A549 (cell line): ENCODE measurements at regions not wholly inside any gene's neighbourhood (a gene's known extent, or its start where the extent isn't known, plus 50 kb on each side); places are given as distances from the start of the nearest gene placed in this dataset.

ENCODE experiments used
- ATAC-seq, 2 experiments: fragments of 200-7000 bp in 1 of 2; fragments of >200 bp in 1 of 2; cut with Nextera tagmentation in 1 of 2; cut with Tn5 transposase in 1 of 2; 3 replicates each; pipeline versions ENCODE4 v1.8.0 to v1.9.1; 2018 to 2020; ENCODE audit warnings: mild to moderate bottlenecking in 1 of 2, moderate library complexity in 1 of 2
- CTCF ChIA-PET: fragments of 300-600 bp; sonication (Branson Sonifier 250); formaldehyde crosslinking; extraction: SDS; loops from one replicate; lab custom pipeline; 2021; ENCODE audit warnings: antibody characterized with exemption, inconsistent platforms; lab: Yijun Ruan, JAX
- POLR2A ChIA-PET: fragments of 350-600 bp; formaldehyde crosslinking; extraction: SDS; loops from one replicate; lab custom pipeline; 2021; ENCODE audit warnings: antibody characterized with exemption, inconsistent platforms; lab: Yijun Ruan, JAX
- DNase-seq, 2 experiments: peaks; one replicate each; pipeline versions ENCODE4 v3.0.0 to v3.0.0-alpha.2; 2011 to 2016; ENCODE audit warnings: low read depth in 1 of 2, low spot score in 1 of 2
- FAIRE-seq: peaks from 2 replicates; lab custom pipeline; 2011; peaks lifted over from hg19 to GRCh38; lab: Jason Lieb, UNC
- H3K27ac ChIP-seq, 2 experiments: fragments of >200 bp; sonication (Bioruptor Twin); formaldehyde crosslinking; 3 replicates each; pipeline ENCODE4 v1.5.1; 2016 to 2017
- H3K4me1 ChIP-seq: fragments of >200 bp; sonication (Bioruptor Twin); formaldehyde crosslinking; 3 replicates; pipeline ENCODE4 v1.6.1; 2016
- H3K4me2 ChIP-seq: fragments of >200 bp; sonication (Bioruptor Twin); formaldehyde crosslinking; 3 replicates; pipeline ENCODE4 v1.6.1; 2016
- H3K4me3 ChIP-seq: fragments of >200 bp; sonication (Bioruptor Twin); formaldehyde crosslinking; 3 replicates; pipeline ENCODE4 v1.5.1; 2016
- H3K9me3 ChIP-seq: fragments of >200 bp; sonication (Bioruptor Twin); formaldehyde crosslinking; 3 replicates; pipeline ENCODE4 v1.6.1; 2016
- CHD4 ChIP-seq: fragments of 200-600 bp; sonication (generic); IDR thresholded peaks from 2 replicates; pipeline ENCODE4 v1.6.1; 2016; ENCODE audit warnings: antibody characterized with exemption, mild to moderate bottlenecking, borderline replicate concordance
- EHF ChIP-seq: fragments of 250-450 bp; sonication (Bioruptor Pico); IDR thresholded peaks from 2 replicates; pipeline ENCODE4 v1.5.0; 2020; ENCODE audit warnings: mild to moderate bottlenecking
- EHMT2 ChIP-seq: fragments of 200-600 bp; sonication (generic); IDR thresholded peaks from 2 replicates; pipeline ENCODE4 v1.6.1; 2016; ENCODE audit warnings: antibody characterized with exemption, low read depth, mild to moderate bottlenecking, moderate library complexity
- EP300 ChIP-seq, 2 experiments: fragments of >200 bp; sonication (Bioruptor Twin); formaldehyde crosslinking; IDR thresholded peaks; 2 replicates in 1 of 2; 3 replicates in 1 of 2; pipeline ENCODE4 v1.6.1; 2016 to 2017
- FOXS1 ChIP-seq: fragments of 250-450 bp; sonication (Bioruptor Pico); IDR thresholded peaks from 2 replicates; pipeline ENCODE4 v1.5.0; 2020; ENCODE audit warnings: mild to moderate bottlenecking, moderate library complexity
- HEYL ChIP-seq: fragments of 250-450 bp; sonication (Bioruptor Pico); IDR thresholded peaks from 2 replicates; pipeline ENCODE4 v1.8.0; 2021; ENCODE audit warnings: mild to moderate bottlenecking, moderate library complexity
- HOXB13 ChIP-seq: fragments of 250-450 bp; sonication (Bioruptor Pico); IDR thresholded peaks from 2 replicates; pipeline ENCODE4 v1.5.0; 2020; ENCODE audit warnings: low read depth, mild to moderate bottlenecking, moderate library complexity
- HOXB5 ChIP-seq: fragments of 250-450 bp; sonication (Bioruptor Pico); IDR thresholded peaks from 2 replicates; pipeline ENCODE4 v1.5.0; 2020; ENCODE audit warnings: mild to moderate bottlenecking, moderate library complexity
- KDM1A ChIP-seq: fragments of 200-600 bp; sonication (generic); IDR thresholded peaks from 2 replicates; pipeline ENCODE4 v1.6.1; 2016; ENCODE audit warnings: low read depth, mild to moderate bottlenecking
- MAFK ChIP-seq: fragments of 450-650 bp; IDR thresholded peaks from 2 replicates; pipeline ENCODE4 v1.6.1; 2014; ENCODE audit not compliant: partially characterized antibody
- MAZ ChIP-seq: fragments of 150-350 bp; IDR thresholded peaks from 2 replicates; pipeline ENCODE4 v1.6.1; 2014; ENCODE audit warnings: antibody characterized with exemption, low read depth, low read length, borderline replicate concordance
- MYC ChIP-seq: IDR thresholded peaks from 2 replicates; pipeline ENCODE4 v1.6.1; 2012; ENCODE audit warnings: mild to moderate bottlenecking, inconsistent platforms, low read length, improper control_type of control experiment, borderline replicate concordance
- PHF8 ChIP-seq: fragments of 200-600 bp; sonication (generic); IDR thresholded peaks from 2 replicates; pipeline ENCODE4 v1.6.1; 2016; ENCODE audit warnings: low read depth, mild to moderate bottlenecking, antibody characterized with exemption, moderate library complexity, borderline replicate concordance
- RAD21 ChIP-seq, 2 experiments: fragments of >200 bp in 1 of 2; sonication (Bioruptor Twin) in 1 of 2; formaldehyde crosslinking in 1 of 2; IDR thresholded peaks in 1 of 2; conservative IDR thresholded peaks in 1 of 2; 2 replicates in 1 of 2; 3 replicates in 1 of 2; pipeline ENCODE4 v1.6.1; 2012 to 2018; ENCODE audit warnings: inconsistent platforms in 1 of 2
- RARB ChIP-seq: fragments of 250-450 bp; sonication (Bioruptor Pico); IDR thresholded peaks from 2 replicates; pipeline ENCODE4 v1.8.0; 2021; ENCODE audit warnings: mild to moderate bottlenecking, moderate library complexity
- RCOR1 ChIP-seq: fragments of 150-350 bp; IDR thresholded peaks from 2 replicates; pipeline ENCODE4 v1.6.1; 2014; ENCODE audit warnings: antibody characterized with exemption, low read length, low read depth
- ZFP36 ChIP-seq: fragments of 450-650 bp; IDR thresholded peaks from 2 replicates; pipeline ENCODE4 v1.6.1; 2014; ENCODE audit warnings: borderline replicate concordance; ENCODE audit not compliant: partially characterized antibody
- WGBS: methylation state at CpG from one replicate; pipeline ENCODE4 v1.1.6; 2017; ENCODE audit errors: missing lambda C conversion rate; 5-methylcytosine and 5-hydroxymethylcytosine counted together
- TF ChIP-seq, protein P1 (sequence below): fragments of 200-600 bp; sonication (generic); IDR thresholded peaks from 2 replicates; pipeline ENCODE4 v1.6.1; 2016; ENCODE audit warnings: antibody characterized with exemption, mild to moderate bottlenecking, moderate library complexity
- TF ChIP-seq, protein P2 (sequence below): IDR thresholded peaks from 2 replicates; pipeline ENCODE4 v1.6.1; 2012
- TF ChIP-seq, protein P3 (sequence below): fragments of 450-650 bp; IDR thresholded peaks from 2 replicates; pipeline ENCODE4 v1.6.1; 2014; ENCODE audit warnings: antibody characterized with exemption
- TF ChIP-seq, protein P4 (sequence below): IDR thresholded peaks from 2 replicates; pipeline ENCODE4 v1.6.1; 2012; ENCODE audit warnings: low read depth, borderline replicate concordance
- TF ChIP-seq, protein P5 (sequence below): fragments of 250-450 bp; sonication (Bioruptor Pico); IDR thresholded peaks from 2 replicates; pipeline ENCODE4 v1.5.0; 2020; ENCODE audit warnings: low read depth, mild to moderate bottlenecking, moderate library complexity
- TF ChIP-seq, protein P6 (sequence below): fragments of >200 bp; sonication (Bioruptor Twin); formaldehyde crosslinking; IDR thresholded peaks from 3 replicates; pipeline ENCODE4 v1.5.1; 2016
- TF ChIP-seq, protein P7 (sequence below): fragments of >200 bp; sonication (Bioruptor Twin); formaldehyde crosslinking; IDR thresholded peaks from 3 replicates; pipeline ENCODE4 v1.6.1; 2016

DNA sequence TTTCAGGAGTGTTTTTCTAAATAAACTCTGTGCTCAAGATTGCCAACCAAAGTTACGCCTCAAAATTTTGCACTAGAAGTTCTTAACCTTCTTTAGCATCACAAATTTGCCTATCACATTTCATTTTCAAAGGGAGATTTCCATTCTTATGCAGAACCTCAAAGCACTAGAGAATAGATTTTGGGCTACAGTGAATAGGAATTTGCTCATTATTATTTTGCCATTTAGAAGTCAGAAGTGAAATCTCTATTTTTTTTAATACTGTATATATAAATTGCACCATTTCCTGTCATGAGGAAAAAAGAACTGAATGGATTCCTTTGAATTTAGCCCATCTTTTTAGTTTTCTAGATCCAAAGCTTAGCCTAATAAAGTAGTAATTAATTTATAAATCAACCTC is 796.4 kb downstream of the ADGRL2 start:
- ChIA-PET POLR2A (no interaction called here), CTCF (no interaction called here)
- WGBS = 26% methylated on average over 1 of the region's 1 CpG
- no peak overlapping the region for H3K4me3 ChIP-seq
- no peaks in the 10 kb centered on the region for H3K4me1 ChIP-seq
- ATAC-seq (no peak), DNase-seq (no peak), FAIRE-seq (no peak)
- no peaks in the 10 kb centered on the region for H3K9me3 ChIP-seq
- no peak overlapping the region for H3K27ac ChIP-seq
- TF ChIP-seq MAZ (no peak), EP300 (IDR thresholded peaks at IDR 0.05) (no peak)
- TF ChIP-seq, protein P1, sequence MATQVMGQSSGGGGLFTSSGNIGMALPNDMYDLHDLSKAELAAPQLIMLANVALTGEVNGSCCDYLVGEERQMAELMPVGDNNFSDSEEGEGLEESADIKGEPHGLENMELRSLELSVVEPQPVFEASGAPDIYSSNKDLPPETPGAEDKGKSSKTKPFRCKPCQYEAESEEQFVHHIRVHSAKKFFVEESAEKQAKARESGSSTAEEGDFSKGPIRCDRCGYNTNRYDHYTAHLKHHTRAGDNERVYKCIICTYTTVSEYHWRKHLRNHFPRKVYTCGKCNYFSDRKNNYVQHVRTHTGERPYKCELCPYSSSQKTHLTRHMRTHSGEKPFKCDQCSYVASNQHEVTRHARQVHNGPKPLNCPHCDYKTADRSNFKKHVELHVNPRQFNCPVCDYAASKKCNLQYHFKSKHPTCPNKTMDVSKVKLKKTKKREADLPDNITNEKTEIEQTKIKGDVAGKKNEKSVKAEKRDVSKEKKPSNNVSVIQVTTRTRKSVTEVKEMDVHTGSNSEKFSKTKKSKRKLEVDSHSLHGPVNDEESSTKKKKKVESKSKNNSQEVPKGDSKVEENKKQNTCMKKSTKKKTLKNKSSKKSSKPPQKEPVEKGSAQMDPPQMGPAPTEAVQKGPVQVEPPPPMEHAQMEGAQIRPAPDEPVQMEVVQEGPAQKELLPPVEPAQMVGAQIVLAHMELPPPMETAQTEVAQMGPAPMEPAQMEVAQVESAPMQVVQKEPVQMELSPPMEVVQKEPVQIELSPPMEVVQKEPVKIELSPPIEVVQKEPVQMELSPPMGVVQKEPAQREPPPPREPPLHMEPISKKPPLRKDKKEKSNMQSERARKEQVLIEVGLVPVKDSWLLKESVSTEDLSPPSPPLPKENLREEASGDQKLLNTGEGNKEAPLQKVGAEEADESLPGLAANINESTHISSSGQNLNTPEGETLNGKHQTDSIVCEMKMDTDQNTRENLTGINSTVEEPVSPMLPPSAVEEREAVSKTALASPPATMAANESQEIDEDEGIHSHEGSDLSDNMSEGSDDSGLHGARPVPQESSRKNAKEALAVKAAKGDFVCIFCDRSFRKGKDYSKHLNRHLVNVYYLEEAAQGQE = no peak
- H3K4me2 ChIP-seq = no peak overlapping the region

DNA sequence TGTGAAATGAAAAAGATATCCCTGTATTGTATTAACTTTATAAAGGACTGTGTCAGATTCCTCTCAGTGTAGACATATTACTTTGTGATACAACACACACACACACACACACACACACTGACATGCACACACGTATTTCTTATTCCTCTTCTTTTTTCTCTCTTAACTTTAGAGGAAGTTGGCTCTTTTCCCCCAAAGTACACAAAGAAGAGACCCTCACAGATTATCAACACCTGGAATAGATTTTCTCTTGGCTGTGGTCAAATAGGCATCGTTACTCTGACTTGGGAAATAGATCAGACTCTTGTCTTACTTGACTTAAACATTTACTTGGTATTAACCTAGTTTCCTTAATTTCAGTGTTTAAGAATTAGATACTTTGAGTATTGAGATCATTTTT is 792.8 kb downstream of the ADGRL2 start:
- TF ChIP-seq, protein P2, sequence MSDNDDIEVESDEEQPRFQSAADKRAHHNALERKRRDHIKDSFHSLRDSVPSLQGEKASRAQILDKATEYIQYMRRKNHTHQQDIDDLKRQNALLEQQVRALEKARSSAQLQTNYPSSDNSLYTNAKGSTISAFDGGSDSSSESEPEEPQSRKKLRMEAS = no peak
- TF ChIP-seq HOXB13 = no peak
- TF ChIP-seq EHMT2 = no peak
- TF ChIP-seq RARB (CRISPR knock-in tag) = no peak
- no peak for TF ChIP-seq HOXB5
- TF ChIP-seq, all 56 proteins: peak for 0
- no peak overlapping the region for H3K4me3 ChIP-seq
- no peaks in the 10 kb centered on the region for H3K9me3 ChIP-seq
- no peaks in the 10 kb centered on the region for H3K4me1 ChIP-seq
- no peak for FAIRE-seq
- 3% methylated on average over 2 of the region's 2 CpGs for whole genome bisulfite sequencing
- H3K4me2 ChIP-seq = no peak overlapping the region
- POLR2A ChIA-PET = no interaction called here
- no peak for DNase-seq
- no peak overlapping the region for H3K27ac ChIP-seq
- no peak for ATAC-seq
- CTCF ChIA-PET = no interaction called here

DNA sequence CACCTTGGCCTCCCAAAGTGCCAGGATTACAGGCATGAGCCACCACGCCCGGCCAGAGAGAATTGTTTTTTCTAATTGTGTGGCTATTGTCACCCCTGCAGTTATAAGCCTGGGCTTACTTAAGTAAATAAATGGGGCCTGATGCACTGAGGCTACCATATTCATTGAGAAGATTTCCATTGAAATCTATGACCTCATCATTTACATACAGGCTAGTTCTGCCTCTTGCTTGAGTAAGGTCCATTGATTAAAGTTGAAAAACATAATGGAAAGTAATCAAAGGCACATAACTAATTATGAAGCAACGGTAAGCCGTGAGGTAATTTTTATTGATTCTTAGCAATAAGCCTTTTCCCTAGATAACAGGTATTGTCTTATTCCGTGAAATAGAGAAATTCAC is 788.9 kb downstream of the ADGRL2 start:
- 56% methylated on average over 3 of the region's 5 CpGs for WGBS
- ChIA-PET POLR2A (no interaction called here), CTCF (no interaction called here)
- no peak for TF ChIP-seq MAFK
- TF ChIP-seq, protein P3, sequence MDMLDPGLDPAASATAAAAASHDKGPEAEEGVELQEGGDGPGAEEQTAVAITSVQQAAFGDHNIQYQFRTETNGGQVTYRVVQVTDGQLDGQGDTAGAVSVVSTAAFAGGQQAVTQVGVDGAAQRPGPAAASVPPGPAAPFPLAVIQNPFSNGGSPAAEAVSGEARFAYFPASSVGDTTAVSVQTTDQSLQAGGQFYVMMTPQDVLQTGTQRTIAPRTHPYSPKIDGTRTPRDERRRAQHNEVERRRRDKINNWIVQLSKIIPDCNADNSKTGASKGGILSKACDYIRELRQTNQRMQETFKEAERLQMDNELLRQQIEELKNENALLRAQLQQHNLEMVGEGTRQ = no peak
- no peak for TF ChIP-seq FOXS1
- no peak for TF ChIP-seq ZFP36
- TF ChIP-seq, protein P2 = no peak
- TF ChIP-seq, protein P4, sequence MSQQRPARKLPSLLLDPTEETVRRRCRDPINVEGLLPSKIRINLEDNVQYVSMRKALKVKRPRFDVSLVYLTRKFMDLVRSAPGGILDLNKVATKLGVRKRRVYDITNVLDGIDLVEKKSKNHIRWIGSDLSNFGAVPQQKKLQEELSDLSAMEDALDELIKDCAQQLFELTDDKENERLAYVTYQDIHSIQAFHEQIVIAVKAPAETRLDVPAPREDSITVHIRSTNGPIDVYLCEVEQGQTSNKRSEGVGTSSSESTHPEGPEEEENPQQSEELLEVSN = no peak
- no peak for TF ChIP-seq EHF (CRISPR knock-in tag)
- TF ChIP-seq, protein P5, sequence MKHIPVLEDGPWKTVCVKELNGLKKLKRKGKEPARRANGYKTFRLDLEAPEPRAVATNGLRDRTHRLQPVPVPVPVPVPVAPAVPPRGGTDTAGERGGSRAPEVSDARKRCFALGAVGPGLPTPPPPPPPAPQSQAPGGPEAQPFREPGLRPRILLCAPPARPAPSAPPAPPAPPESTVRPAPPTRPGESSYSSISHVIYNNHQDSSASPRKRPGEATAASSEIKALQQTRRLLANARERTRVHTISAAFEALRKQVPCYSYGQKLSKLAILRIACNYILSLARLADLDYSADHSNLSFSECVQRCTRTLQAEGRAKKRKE (CRISPR knock-in tag) = no peak
- TF ChIP-seq MYC = no peak
- no peak for TF ChIP-seq RAD21 (conservative IDR thresholded peaks at IDR 0.05 in 1 of 2, IDR thresholded peaks at IDR 0.05 in 1 of 2)
- no peak for TF ChIP-seq PHF8
- TF ChIP-seq RCOR1 = no peak
- no peak for TF ChIP-seq HEYL (CRISPR knock-in tag)
- no peak for TF ChIP-seq RARB (CRISPR knock-in tag)
- TF ChIP-seq, protein P6, sequence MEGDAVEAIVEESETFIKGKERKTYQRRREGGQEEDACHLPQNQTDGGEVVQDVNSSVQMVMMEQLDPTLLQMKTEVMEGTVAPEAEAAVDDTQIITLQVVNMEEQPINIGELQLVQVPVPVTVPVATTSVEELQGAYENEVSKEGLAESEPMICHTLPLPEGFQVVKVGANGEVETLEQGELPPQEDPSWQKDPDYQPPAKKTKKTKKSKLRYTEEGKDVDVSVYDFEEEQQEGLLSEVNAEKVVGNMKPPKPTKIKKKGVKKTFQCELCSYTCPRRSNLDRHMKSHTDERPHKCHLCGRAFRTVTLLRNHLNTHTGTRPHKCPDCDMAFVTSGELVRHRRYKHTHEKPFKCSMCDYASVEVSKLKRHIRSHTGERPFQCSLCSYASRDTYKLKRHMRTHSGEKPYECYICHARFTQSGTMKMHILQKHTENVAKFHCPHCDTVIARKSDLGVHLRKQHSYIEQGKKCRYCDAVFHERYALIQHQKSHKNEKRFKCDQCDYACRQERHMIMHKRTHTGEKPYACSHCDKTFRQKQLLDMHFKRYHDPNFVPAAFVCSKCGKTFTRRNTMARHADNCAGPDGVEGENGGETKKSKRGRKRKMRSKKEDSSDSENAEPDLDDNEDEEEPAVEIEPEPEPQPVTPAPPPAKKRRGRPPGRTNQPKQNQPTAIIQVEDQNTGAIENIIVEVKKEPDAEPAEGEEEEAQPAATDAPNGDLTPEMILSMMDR = no peak
- no peak for TF ChIP-seq KDM1A
- no peak for TF ChIP-seq CHD4
- TF ChIP-seq, protein P7, sequence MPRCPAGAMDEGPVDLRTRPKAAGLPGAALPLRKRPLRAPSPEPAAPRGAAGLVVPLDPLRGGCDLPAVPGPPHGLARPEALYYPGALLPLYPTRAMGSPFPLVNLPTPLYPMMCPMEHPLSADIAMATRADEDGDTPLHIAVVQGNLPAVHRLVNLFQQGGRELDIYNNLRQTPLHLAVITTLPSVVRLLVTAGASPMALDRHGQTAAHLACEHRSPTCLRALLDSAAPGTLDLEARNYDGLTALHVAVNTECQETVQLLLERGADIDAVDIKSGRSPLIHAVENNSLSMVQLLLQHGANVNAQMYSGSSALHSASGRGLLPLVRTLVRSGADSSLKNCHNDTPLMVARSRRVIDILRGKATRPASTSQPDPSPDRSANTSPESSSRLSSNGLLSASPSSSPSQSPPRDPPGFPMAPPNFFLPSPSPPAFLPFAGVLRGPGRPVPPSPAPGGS = no peak
- H3K4me2 ChIP-seq = no peak overlapping the region
- ATAC-seq (no peak), DNase-seq (no peak), FAIRE-seq (no peak)
- no peaks in the 10 kb centered on the region for H3K9me3 ChIP-seq
- no peak overlapping the region for H3K4me3 ChIP-seq
- no peak overlapping the region for H3K27ac ChIP-seq
- H3K4me1 ChIP-seq = no peaks in the 10 kb centered on the region
